SK-N-SH treated with all-trans-retinoic acid at 6 μM for 48 hours (cell line): ENCODE measurements at regions not wholly inside any gene's neighbourhood (a gene's known extent, or its start where the extent isn't known, plus 50 kb on each side); places are given as distances from the start of the nearest gene placed in this dataset.

Experiments used
- BACH2 ChIP-seq: fragments of 250-450 bp; sonication (Bioruptor Pico); IDR thresholded peaks from 2 replicates; pipeline ENCODE4 v1.9.0; 2021; ENCODE audit warnings: mild to moderate bottlenecking, borderline replicate concordance
- TOX ChIP-seq: fragments of 250-450 bp; sonication (Bioruptor Pico); IDR thresholded peaks from 2 replicates; pipeline ENCODE4 v1.8.0; 2021; ENCODE audit warnings: mild to moderate bottlenecking, moderate library complexity, borderline replicate concordance
- ZFP3 ChIP-seq: fragments of 250-450 bp; sonication (Bioruptor Pico); IDR thresholded peaks from 2 replicates; pipeline ENCODE4 v1.5.0; 2020; ENCODE audit warnings: mild to moderate bottlenecking, moderate library complexity
- TF ChIP-seq, protein P1 (sequence below): fragments of 250-450 bp; sonication (Bioruptor Pico); IDR thresholded peaks from 2 replicates; pipeline ENCODE4 v1.8.0; 2021; ENCODE audit warnings: low read depth, mild to moderate bottlenecking, moderate library complexity, borderline replicate concordance

DNA sequence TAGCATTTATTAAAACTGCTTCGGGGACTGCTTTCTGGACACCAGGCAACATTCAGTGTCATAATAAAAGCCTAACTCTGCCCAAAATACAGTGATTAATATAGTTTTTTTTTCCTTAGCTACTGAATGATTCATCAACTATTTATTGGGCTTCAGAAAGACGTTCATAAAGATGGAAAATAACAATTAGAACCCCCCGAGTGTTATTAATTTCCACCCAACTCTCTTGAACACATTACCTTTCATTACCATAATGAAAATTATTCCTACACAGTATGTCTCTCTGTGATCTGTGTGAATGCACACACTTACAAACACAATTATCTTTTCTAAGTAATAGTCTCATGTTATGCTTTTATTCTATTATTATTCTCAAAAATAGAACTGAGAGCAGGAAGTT is 473.0 kb downstream of the ADAMTS20 start:
- TF ChIP-seq ZFP3 (CRISPR knock-in tag): no peak
- TF ChIP-seq, protein P1, sequence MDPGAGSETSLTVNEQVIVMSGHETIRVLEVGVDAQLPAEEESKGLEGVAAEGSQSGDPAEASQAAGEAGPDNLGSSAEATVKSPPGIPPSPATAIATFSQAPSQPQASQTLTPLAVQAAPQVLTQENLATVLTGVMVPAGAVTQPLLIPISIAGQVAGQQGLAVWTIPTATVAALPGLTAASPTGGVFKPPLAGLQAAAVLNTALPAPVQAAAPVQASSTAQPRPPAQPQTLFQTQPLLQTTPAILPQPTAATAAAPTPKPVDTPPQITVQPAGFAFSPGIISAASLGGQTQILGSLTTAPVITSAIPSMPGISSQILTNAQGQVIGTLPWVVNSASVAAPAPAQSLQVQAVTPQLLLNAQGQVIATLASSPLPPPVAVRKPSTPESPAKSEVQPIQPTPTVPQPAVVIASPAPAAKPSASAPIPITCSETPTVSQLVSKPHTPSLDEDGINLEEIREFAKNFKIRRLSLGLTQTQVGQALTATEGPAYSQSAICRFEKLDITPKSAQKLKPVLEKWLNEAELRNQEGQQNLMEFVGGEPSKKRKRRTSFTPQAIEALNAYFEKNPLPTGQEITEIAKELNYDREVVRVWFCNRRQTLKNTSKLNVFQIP (CRISPR knock-in tag): no peak
- TF ChIP-seq BACH2 (CRISPR knock-in tag): no peak
- TF ChIP-seq TOX (CRISPR knock-in tag): no peak
